Stomach (tissue), 8 donors: ENCODE measurements at regions not wholly inside any gene's neighbourhood (a gene's known extent, or its start where the extent isn't known, plus 50 kb on each side); places are given as distances from the start of the nearest gene placed in this dataset.

Experiments used
- DNase-seq, 2 donors: peaks; one replicate each; pipeline versions ENCODE4 v3.0.0 to v3.0.0-alpha.2; 2013 to 2019
- H3K27ac ChIP-seq, 5 donors: fragments of 200-600 bp in 4 of 5; sonication (generic) in 4 of 5; one replicate each; pipeline ENCODE4 v1.5.1; 2013 to 2019; ENCODE audit warnings: mild to moderate bottlenecking in 1 of 5, moderate library complexity in 1 of 5
- H3K27me3 ChIP-seq, 3 donors: fragments of 200-600 bp; sonication (generic); one replicate each; pipeline ENCODE4 v1.5.1; 2017 to 2019; ENCODE audit warnings: mixed run types in 1 of 3
- H3K36me3 ChIP-seq, 4 donors: fragments of 200-600 bp; sonication (generic); 1 replicate in 3 of 4; 2 replicates in 1 of 4; pipeline ENCODE4 v1.5.1; 2016 to 2019
- H3K4me1 ChIP-seq, 4 donors: fragments of 200-600 bp; sonication (generic); one replicate each; pipeline ENCODE4 v1.5.1; 2016 to 2019
- H3K4me3 ChIP-seq, 4 donors: fragments of 200-600 bp; sonication (generic) in 3 of 4; one replicate each; pipeline ENCODE4 v1.5.1; 2016 to 2019; ENCODE audit warnings: mild to moderate bottlenecking in 1 of 4
- H3K9me3 ChIP-seq, 4 donors: fragments of 200-600 bp; sonication (generic); one replicate each; pipeline ENCODE4 v1.5.1; 2016 to 2019
- CTCF ChIP-seq, 7 experiments: fragments of 450-650 bp in 4 of 7; fragments of 200-600 bp in 3 of 7; sonication (generic) in 3 of 7; IDR thresholded peaks; one replicate each; pipeline ENCODE4 v1.5.1; 2016 to 2019; ENCODE audit warnings: antibody characterized with exemption in 7 of 7, control low read depth in 2 of 7, mild to moderate bottlenecking in 1 of 7
- EP300 ChIP-seq: sonication (generic); formaldehyde crosslinking; IDR thresholded peaks from one replicate; pipeline ENCODE4 v1.6.1; 2017; ENCODE audit warnings: antibody characterized with exemption
- POLR2A ChIP-seq, 4 donors: fragments of 450-650 bp; IDR thresholded peaks; one replicate each; pipeline ENCODE4 v1.6.1; 2016; ENCODE audit warnings: antibody characterized with exemption in 4 of 4, control low read depth in 2 of 4, mild to moderate bottlenecking in 1 of 4, moderate library complexity in 1 of 4
- POLR2AphosphoS5 ChIP-seq, 3 donors: sonication (generic); formaldehyde crosslinking; IDR thresholded peaks; one replicate each; pipeline ENCODE4 v1.6.1; 2016; ENCODE audit warnings: antibody characterized with exemption in 3 of 3
- whole genome bisulfite sequencing, 5 donors: extraction: QIAGEN DNeasy Blood & Tissue Kit in 3 of 5; methylation state at CpG; one replicate each; pipeline versions ENCODE4 v1.1.5 to v1.1.7; 2013 to 2018; 5-methylcytosine and 5-hydroxymethylcytosine counted together
- intact Hi-C: fragments of 100-400 bp; cut with DNase I; formaldehyde crosslinking; loops from one replicate; pipeline ENCODE4 v1.15.1; 2023; ENCODE audit warnings: low total_unique reads
- donor health status: healthy with polysubstance abuse.
- donor health status: Bipolar disorder and iron deficiency.
- donor health status: healthy.

- no peaks in the 10 kb centered on the region for H3K4me1 ChIP-seq
- H3K9me3 ChIP-seq = no peaks in the 10 kb centered on the region
- TF ChIP-seq POLR2AphosphoS5 (IDR thresholded peaks at IDR 0.05) (no peak), EP300 (no peak), CTCF (IDR thresholded peaks at IDR 0.05) (no peak), POLR2A (IDR thresholded peaks at IDR 0.05) (no peak)
- no peak overlapping the region for H3K4me3 ChIP-seq
- H3K27me3 ChIP-seq = no peaks in the 10 kb centered on the region
- H3K27ac ChIP-seq = no peak overlapping the region
- 51 to 66% (median 63%) methylated on average over 2 of the region's 2 CpGs for WGBS, 5 donors
- intact Hi-C loops = no loop called here
- H3K36me3 ChIP-seq = no peaks in the 10 kb centered on the region
- DNase-seq = no peak
Measured at GRCh38 chr4:186927624-186928023, 204.0 kb upstream of the FAT1 start.

- DNase-seq = no peak
- H3K4me3 ChIP-seq = no peak overlapping the region
- intact Hi-C loops = no loop called here
- TF ChIP-seq POLR2AphosphoS5 (IDR thresholded peaks at IDR 0.05) (no peak), POLR2A (IDR thresholded peaks at IDR 0.05) (no peak), EP300 (no peak), CTCF (IDR thresholded peaks at IDR 0.05) (no peak)
- WGBS, 5 donors = 95 to 97% (median 95%) methylated on average over 15 of the region's 15 CpGs
- no peak overlapping the region for H3K27ac ChIP-seq
- no peaks in the 10 kb centered on the region for H3K9me3 ChIP-seq
- peaks cover 0 to 6% (median 0%) of the 10 kb centered on the region in 4 donors for H3K4me1 ChIP-seq
- H3K36me3 ChIP-seq = no peaks in the 10 kb centered on the region
- H3K27me3 ChIP-seq = no peaks in the 10 kb centered on the region
Measured at GRCh38 chr4:186930024-186930423, 206.4 kb upstream of the FAT1 start.

DNA sequence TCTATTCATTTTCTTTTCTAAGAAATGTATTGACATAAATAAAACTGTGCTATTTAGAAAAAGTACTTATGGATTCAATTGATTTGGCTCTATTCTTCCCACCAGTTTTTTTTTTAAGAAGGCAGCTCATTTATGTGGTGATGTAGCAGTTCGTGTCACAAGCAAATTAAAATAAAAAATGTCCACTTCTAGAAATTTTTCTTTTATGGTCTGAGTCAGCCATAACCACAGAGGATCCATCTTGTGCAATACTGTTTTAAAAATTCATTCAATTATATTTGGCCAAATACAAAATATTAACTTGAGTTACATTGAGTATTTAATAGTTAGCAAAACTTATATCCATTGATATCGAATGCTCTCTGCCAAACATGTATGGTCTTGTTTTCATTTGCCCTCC, 207.9 kb upstream of the FAT1 start:
- no peak overlapping the region for H3K4me3 ChIP-seq
- no peaks in the 10 kb centered on the region for H3K9me3 ChIP-seq
- no peaks in the 10 kb centered on the region for H3K36me3 ChIP-seq
- no peak for TF ChIP-seq POLR2AphosphoS5 (IDR thresholded peaks at IDR 0.05)
- TF ChIP-seq POLR2A (IDR thresholded peaks at IDR 0.05) = no peak
- no peak for TF ChIP-seq EP300
- no peak for TF ChIP-seq CTCF (IDR thresholded peaks at IDR 0.05)
- WGBS, 5 donors = 86 to 94% (median 89%) methylated on average over 2 of the region's 2 CpGs
- intact Hi-C loops = no loop called here
- no peaks in the 10 kb centered on the region for H3K27me3 ChIP-seq
- no peak overlapping the region for H3K27ac ChIP-seq
- peaks cover 0 to 21% (median under 1%) of the 10 kb centered on the region in 4 donors for H3K4me1 ChIP-seq
- DNase-seq = no peak

DNA sequence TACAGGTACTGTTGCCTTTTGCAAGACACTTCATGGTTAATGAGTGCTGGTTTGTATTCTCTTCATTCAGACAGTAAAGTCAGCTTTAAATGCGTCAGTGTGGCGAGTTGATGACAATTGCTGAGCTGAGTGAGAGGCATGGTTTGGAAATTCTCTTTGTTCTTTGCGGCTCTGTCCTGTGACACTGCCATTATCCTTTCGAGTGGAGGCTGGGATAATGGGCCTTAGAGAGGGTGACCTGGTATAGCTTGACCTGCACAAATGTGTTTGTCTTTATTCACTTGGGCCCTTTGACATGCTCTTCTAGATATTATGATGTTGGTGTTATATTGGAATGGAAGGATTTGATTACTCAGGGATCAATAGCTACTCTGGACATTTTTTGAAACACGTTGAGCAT, 208.5 kb upstream of the FAT1 start:
- no peaks in the 10 kb centered on the region for H3K27me3 ChIP-seq
- no peak overlapping the region for H3K4me3 ChIP-seq
- no peak for TF ChIP-seq EP300
- H3K4me1 ChIP-seq = peaks cover 0 to 21% (median 4%) of the 10 kb centered on the region in 4 donors
- 85 to 95% (median 91%) methylated on average over 5 of the region's 5 CpGs for WGBS, 5 donors
- no peak for DNase-seq
- H3K27ac ChIP-seq = no peak overlapping the region
- H3K9me3 ChIP-seq = no peaks in the 10 kb centered on the region
- H3K36me3 ChIP-seq = no peaks in the 10 kb centered on the region
- intact Hi-C loops = no loop called here

DNA sequence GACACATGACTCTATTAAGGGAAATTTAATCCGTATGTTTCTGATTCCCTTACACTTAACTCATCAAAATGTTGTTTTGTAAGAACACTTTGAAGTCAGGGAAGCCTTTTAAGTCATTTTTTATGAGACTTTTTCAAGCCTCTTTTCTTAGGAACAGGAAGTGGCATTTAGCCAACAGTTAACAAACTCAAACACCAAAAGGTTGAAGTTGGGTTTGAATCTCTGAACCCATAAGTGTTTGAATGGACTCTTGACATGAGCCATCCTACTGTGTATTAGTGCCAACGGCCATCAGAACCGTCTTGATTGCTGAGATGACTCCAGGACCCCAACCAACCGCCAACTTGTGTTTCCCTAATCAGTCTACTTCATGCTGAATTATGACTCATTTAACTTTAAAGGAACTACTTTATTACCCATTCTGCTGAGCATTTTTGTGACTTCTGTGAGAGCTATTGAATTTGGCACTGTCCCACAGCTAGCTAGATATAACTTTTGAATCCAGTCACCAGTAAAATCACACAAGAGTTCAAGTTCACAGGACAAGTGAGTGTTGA, 209.1 kb upstream of the FAT1 start:
- no peak for TF ChIP-seq CTCF (IDR thresholded peaks at IDR 0.05)
- TF ChIP-seq POLR2A (IDR thresholded peaks at IDR 0.05) = no peak
- no peak for TF ChIP-seq EP300
- TF ChIP-seq POLR2AphosphoS5 (IDR thresholded peaks at IDR 0.05) = no peak
- Histone ChIP-seq H3K27ac (no peak overlapping the region), H3K27me3 (no peaks in the 10 kb centered on the region), H3K36me3 (no peaks in the 10 kb centered on the region), H3K4me1 (peaks cover 0 to 21% (median 4%) of the 10 kb centered on the region in 4 donors), H3K4me3 (no peak overlapping the region), H3K9me3 (no peaks in the 10 kb centered on the region)
- intact Hi-C loops = no loop called here
- DNase-seq = peak in 1 of 2 donors; percentile 20
- 27 to 45% (median 34%) methylated on average over 4 of the region's 4 CpGs for WGBS, 5 donors
